Body of pancreas (tissue), 4 donors: ENCODE measurements at regions not wholly inside any gene's neighbourhood (a gene's known extent, or its start where the extent isn't known, plus 50 kb on each side); places are given as distances from the start of the nearest gene placed in this dataset.

Experiments
- ATAC-seq: fragments of 150-250 bp; one replicate; pipeline ENCODE4 v1.9.1; 2016
- DNase-seq, 4 donors: peaks; one replicate each; pipeline ENCODE4 v3.0.0-alpha.2; 2019
- H3K27ac ChIP-seq, 4 donors: fragments of 200-600 bp; sonication (generic); 1 replicate in 3 of 4; 2 replicates in 1 of 4; pipeline versions ENCODE4 v1.5.1 to v1.6.1; 2016 to 2019; ENCODE audit warnings: mild to moderate bottlenecking in 1 of 4, mixed read lengths in 1 of 4, moderate library complexity in 1 of 4
- H3K27me3 ChIP-seq, 2 donors: fragments of 200-600 bp; sonication (generic); one replicate each; pipeline ENCODE4 v1.6.0; 2016; ENCODE audit warnings: mild to moderate bottlenecking in 1 of 2
- H3K36me3 ChIP-seq, 2 donors: fragments of 200-600 bp; sonication (generic); replicated peaks in 1 of 2; 2 replicates each; pipeline ENCODE4 v1.5.1; 2016; ENCODE audit warnings: low read depth in 2 of 2; ENCODE audit not compliant: insufficient read depth in 1 of 2
- H3K4me1 ChIP-seq: fragments of 200-600 bp; sonication (generic); one replicate; pipeline ENCODE4 v1.6.0; 2016
- H3K4me3 ChIP-seq, 2 donors: fragments of 200-600 bp; sonication (generic); 1 replicate in 1 of 2; 2 replicates in 1 of 2; pipeline ENCODE4 v1.5.1; 2016 to 2019
- H3K9me3 ChIP-seq, 3 donors: fragments of 200-600 bp; sonication (generic); 1 replicate in 2 of 3; 2 replicates in 1 of 3; pipeline ENCODE4 v1.5.1; 2016
- POLR2A ChIP-seq, 3 donors: fragments of 450-650 bp; IDR thresholded peaks; one replicate each; pipeline ENCODE4 v1.6.1; 2016; ENCODE audit warnings: antibody characterized with exemption in 3 of 3, mild to moderate bottlenecking in 2 of 3
- WGBS, 2 donors: methylation state at CpG; one replicate each; pipeline ENCODE4 v1.1.5; 2017; 5-methylcytosine and 5-hydroxymethylcytosine counted together
- intact Hi-C: fragments of 100-400 bp; cut with DNase I; formaldehyde crosslinking; loops from one replicate; pipeline ENCODE4 v1.15.1; 2023
- TF ChIP-seq, protein P1 (sequence below), 7 experiments: fragments of 450-650 bp in 4 of 7; fragments of 200-600 bp in 3 of 7; sonication (generic) in 3 of 7; IDR thresholded peaks; one replicate each; pipeline ENCODE4 v1.5.1; 2016 to 2019; ENCODE audit warnings: antibody characterized with exemption in 7 of 7

- TF ChIP-seq POLR2A (IDR thresholded peaks at IDR 0.05) = no peak
- TF ChIP-seq, protein P1, sequence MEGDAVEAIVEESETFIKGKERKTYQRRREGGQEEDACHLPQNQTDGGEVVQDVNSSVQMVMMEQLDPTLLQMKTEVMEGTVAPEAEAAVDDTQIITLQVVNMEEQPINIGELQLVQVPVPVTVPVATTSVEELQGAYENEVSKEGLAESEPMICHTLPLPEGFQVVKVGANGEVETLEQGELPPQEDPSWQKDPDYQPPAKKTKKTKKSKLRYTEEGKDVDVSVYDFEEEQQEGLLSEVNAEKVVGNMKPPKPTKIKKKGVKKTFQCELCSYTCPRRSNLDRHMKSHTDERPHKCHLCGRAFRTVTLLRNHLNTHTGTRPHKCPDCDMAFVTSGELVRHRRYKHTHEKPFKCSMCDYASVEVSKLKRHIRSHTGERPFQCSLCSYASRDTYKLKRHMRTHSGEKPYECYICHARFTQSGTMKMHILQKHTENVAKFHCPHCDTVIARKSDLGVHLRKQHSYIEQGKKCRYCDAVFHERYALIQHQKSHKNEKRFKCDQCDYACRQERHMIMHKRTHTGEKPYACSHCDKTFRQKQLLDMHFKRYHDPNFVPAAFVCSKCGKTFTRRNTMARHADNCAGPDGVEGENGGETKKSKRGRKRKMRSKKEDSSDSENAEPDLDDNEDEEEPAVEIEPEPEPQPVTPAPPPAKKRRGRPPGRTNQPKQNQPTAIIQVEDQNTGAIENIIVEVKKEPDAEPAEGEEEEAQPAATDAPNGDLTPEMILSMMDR (IDR thresholded peaks at IDR 0.05) = no peak
- H3K27me3 ChIP-seq = no peaks in the 10 kb centered on the region
- intact Hi-C loops = no loop called here
- no peak overlapping the region for H3K27ac ChIP-seq
- H3K4me3 ChIP-seq = no peak overlapping the region
- no peak for DNase-seq
- no peaks in the 10 kb centered on the region for H3K36me3 ChIP-seq
- ATAC-seq = no peak
- H3K9me3 ChIP-seq = no peaks in the 10 kb centered on the region
- no peaks in the 10 kb centered on the region for H3K4me1 ChIP-seq
These were observed 381.1 kb downstream of the OXSM start for GRCh38 chr3:26171006-26171405.

- Histone ChIP-seq H3K9me3 (peaks cover 0 to 3% (median 0%) of the 10 kb centered on the region in 3 donors), H3K27me3 (no peaks in the 10 kb centered on the region), H3K36me3 (no peaks in the 10 kb centered on the region), H3K4me3 (no peak overlapping the region), H3K4me1 (no peaks in the 10 kb centered on the region), H3K27ac (no peak overlapping the region)
- no peak for TF ChIP-seq POLR2A (IDR thresholded peaks at IDR 0.05)
- TF ChIP-seq, protein P1 (IDR thresholded peaks at IDR 0.05) = no peak
- WGBS, 2 donors = 87 to 91% methylated on average over 1 of the region's 1 CpG
- no peak for ATAC-seq
- no peak for DNase-seq
- intact Hi-C loops = no loop called here
These were observed 401.7 kb downstream of the OXSM start for GRCh38 chr3:26191556-26191955.

- WGBS, 2 donors = 54% methylated on average over 3 of the region's 3 CpGs
- peaks cover 0 to 3% (median 0%) of the 10 kb centered on the region in 3 donors for H3K9me3 ChIP-seq
- H3K27ac ChIP-seq = no peak overlapping the region
- no peaks in the 10 kb centered on the region for H3K27me3 ChIP-seq
- ATAC-seq = no peak
- TF ChIP-seq, protein P1 (IDR thresholded peaks at IDR 0.05) = no peak
- no peak for TF ChIP-seq POLR2A (IDR thresholded peaks at IDR 0.05)
- no peak for DNase-seq
- intact Hi-C loops = no loop called here
- no peak overlapping the region for H3K4me3 ChIP-seq
- H3K4me1 ChIP-seq = no peaks in the 10 kb centered on the region
- no peaks in the 10 kb centered on the region for H3K36me3 ChIP-seq
These were observed 403.7 kb downstream of the OXSM start for GRCh38 chr3:26193558-26193957.

GRCh38 chr3:26196781-26197180 is 406.9 kb downstream of the OXSM start:
- no peaks in the 10 kb centered on the region for H3K4me1 ChIP-seq
- H3K36me3 ChIP-seq = no peaks in the 10 kb centered on the region
- intact Hi-C loops = no loop called here
- H3K9me3 ChIP-seq = no peaks in the 10 kb centered on the region
- no peak overlapping the region for H3K4me3 ChIP-seq
- TF ChIP-seq POLR2A (IDR thresholded peaks at IDR 0.05) = no peak
- ATAC-seq (no peak), DNase-seq (no peak)
- no peaks in the 10 kb centered on the region for H3K27me3 ChIP-seq
- H3K27ac ChIP-seq = no peak overlapping the region

GRCh38 chr3:26198609-26199008 is 408.7 kb downstream of the OXSM start:
- no peaks in the 10 kb centered on the region for H3K27me3 ChIP-seq
- H3K27ac ChIP-seq = no peak overlapping the region
- no peaks in the 10 kb centered on the region for H3K4me1 ChIP-seq
- ATAC-seq (no peak), DNase-seq (no peak)
- H3K36me3 ChIP-seq = no peaks in the 10 kb centered on the region
- no peaks in the 10 kb centered on the region for H3K9me3 ChIP-seq
- H3K4me3 ChIP-seq = no peak overlapping the region
- intact Hi-C loops = no loop called here
- TF ChIP-seq, protein P1 (IDR thresholded peaks at IDR 0.05) = no peak
- TF ChIP-seq POLR2A (IDR thresholded peaks at IDR 0.05) = no peak
- WGBS, 2 donors = 67 to 71% methylated on average over 2 of the region's 2 CpGs
